ENCODE measurements at regions not wholly inside any gene's neighbourhood (a gene's known extent, or its start where the extent isn't known, plus 50 kb on each side); places are given as distances from the start of the nearest gene placed in this dataset.

DNA sequence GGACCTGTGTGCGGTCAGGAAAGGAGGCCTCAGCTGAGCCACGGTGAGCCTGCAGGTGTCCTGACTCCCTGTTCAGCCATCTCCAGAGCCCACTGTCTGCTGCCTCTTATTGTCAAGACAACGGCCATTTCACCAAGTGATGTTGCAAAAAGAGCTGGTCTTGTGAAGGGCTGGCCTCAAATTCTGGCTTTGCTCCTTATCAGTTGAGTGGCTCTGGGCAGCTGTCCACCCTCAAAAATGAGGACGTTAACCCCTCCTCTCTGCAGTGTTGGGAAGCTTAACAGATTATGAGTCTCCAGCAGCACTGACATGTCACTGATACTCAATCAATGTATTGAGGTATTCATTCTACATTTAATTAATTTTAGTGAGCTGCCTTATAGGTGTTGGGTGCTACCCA is 171.1 kb upstream of the TOX3 start:
- DNase-seq (ENCODE audit: low spot score in 2 of 2): no peak
- no peak for TF ChIP-seq POLR2A (IDR thresholded peaks at IDR 0.05)
- no peak for TF ChIP-seq EP300 (IDR thresholded peaks at IDR 0.05)
- TF ChIP-seq, protein P1, sequence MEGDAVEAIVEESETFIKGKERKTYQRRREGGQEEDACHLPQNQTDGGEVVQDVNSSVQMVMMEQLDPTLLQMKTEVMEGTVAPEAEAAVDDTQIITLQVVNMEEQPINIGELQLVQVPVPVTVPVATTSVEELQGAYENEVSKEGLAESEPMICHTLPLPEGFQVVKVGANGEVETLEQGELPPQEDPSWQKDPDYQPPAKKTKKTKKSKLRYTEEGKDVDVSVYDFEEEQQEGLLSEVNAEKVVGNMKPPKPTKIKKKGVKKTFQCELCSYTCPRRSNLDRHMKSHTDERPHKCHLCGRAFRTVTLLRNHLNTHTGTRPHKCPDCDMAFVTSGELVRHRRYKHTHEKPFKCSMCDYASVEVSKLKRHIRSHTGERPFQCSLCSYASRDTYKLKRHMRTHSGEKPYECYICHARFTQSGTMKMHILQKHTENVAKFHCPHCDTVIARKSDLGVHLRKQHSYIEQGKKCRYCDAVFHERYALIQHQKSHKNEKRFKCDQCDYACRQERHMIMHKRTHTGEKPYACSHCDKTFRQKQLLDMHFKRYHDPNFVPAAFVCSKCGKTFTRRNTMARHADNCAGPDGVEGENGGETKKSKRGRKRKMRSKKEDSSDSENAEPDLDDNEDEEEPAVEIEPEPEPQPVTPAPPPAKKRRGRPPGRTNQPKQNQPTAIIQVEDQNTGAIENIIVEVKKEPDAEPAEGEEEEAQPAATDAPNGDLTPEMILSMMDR (IDR thresholded peaks at IDR 0.05): no peak
- Histone ChIP-seq H3K27me3 (no peaks in the 10 kb centered on the region), H3K9me3 (no peaks in the 10 kb centered on the region), H3K36me3 (no peaks in the 10 kb centered on the region), H3K4me3 (no peak overlapping the region), H3K4me1 (no peaks in the 10 kb centered on the region), H3K27ac (no peak overlapping the region)
- WGBS, 2 donors: 79 to 89% methylated on average over 4 of the region's 4 CpGs

DNA sequence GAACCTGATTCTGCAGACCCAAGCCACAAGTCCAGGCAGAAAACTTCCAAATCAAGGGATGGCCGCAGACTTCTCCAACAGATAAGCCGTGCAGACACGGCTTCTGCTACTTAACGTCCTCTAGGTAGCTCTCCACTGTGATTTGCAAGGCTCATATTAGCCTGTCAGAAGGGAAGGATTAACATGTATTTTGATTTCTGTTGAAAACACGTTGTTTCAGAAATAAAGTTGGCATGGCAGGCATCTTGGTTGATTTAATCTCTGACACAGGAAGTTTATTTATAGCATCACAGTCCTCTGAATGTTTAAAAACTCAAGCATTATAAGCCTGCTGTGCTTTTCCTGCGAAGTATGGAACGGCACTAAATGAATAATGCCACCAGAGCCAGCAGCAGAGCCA is 166.8 kb upstream of the TOX3 start:
- TF ChIP-seq, protein P1 (IDR thresholded peaks at IDR 0.05): no peak
- TF ChIP-seq EP300 (IDR thresholded peaks at IDR 0.05) (no peak), POLR2A (IDR thresholded peaks at IDR 0.05) (no peak)
- Histone ChIP-seq H3K4me1 (no peaks in the 10 kb centered on the region), H3K4me3 (no peak overlapping the region), H3K36me3 (no peaks in the 10 kb centered on the region), H3K27me3 (no peaks in the 10 kb centered on the region), H3K27ac (no peak overlapping the region), H3K9me3 (no peaks in the 10 kb centered on the region)
- no peak for DNase-seq (ENCODE audit: low spot score in 2 of 2)
- WGBS, 2 donors: 52 to 54% methylated on average over 7 of the region's 7 CpGs

DNA sequence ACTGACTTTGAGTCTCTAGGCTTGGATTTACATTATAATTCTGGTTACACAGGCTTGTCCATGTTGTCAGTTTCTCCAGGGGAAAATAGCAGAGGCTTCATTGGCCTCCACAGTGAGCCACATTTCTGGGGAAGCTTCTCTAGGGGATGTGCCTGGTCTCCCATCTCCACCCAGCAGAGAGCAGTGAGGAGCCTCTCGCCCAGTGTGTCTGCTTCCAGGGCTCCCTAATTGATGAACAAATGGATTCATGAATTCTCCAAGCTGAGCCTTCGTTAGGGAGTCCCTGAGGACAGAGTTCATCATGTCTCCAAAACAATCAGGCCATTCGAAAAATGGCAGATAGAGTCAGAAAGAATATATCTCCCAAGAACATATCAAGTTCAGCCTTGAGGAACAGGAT is 162.4 kb upstream of the TOX3 start:
- Histone ChIP-seq H3K4me3 (no peak overlapping the region), H3K27me3 (no peaks in the 10 kb centered on the region), H3K4me1 (no peaks in the 10 kb centered on the region), H3K27ac (no peak overlapping the region), H3K9me3 (no peaks in the 10 kb centered on the region), H3K36me3 (no peaks in the 10 kb centered on the region)
- no peak for TF ChIP-seq EP300 (IDR thresholded peaks at IDR 0.05)
- TF ChIP-seq POLR2A (IDR thresholded peaks at IDR 0.05): no peak
- TF ChIP-seq, protein P1 (IDR thresholded peaks at IDR 0.05): no peak
- DNase-seq (ENCODE audit: low spot score in 2 of 2): no peak
- 45 to 49% methylated on average over 3 of the region's 3 CpGs for WGBS, 2 donors

DNA sequence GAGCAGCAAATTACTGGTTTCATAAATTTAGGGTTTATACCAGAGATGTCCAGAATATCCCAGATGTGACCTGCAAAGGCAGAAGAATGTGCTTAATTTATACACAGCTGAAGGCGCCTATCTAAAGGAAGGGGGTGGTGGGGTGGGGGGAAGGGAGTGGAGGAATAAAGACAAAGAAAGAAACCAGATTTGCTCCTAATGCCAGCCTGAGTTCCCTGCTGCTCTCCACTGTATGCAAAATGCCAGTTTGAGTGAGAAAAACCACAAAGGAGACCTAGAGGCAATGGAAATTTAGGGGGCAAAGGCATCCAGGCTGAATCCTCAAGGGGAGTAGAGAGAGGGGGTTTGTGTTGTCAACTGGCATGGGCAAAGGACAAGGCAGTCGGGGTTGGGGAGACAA is 161.5 kb upstream of the TOX3 start:
- TF ChIP-seq, protein P1 (IDR thresholded peaks at IDR 0.05): no peak
- TF ChIP-seq EP300 (IDR thresholded peaks at IDR 0.05) (no peak), POLR2A (IDR thresholded peaks at IDR 0.05) (no peak)
- H3K27ac ChIP-seq: no peak overlapping the region
- H3K4me1 ChIP-seq: no peaks in the 10 kb centered on the region
- H3K4me3 ChIP-seq: no peak overlapping the region
- H3K36me3 ChIP-seq: no peaks in the 10 kb centered on the region
- WGBS, 2 donors: 55 to 62% methylated on average over 2 of the region's 2 CpGs
- H3K27me3 ChIP-seq: no peaks in the 10 kb centered on the region
- no peak for DNase-seq (ENCODE audit: low spot score in 2 of 2)
- no peaks in the 10 kb centered on the region for H3K9me3 ChIP-seq

DNA sequence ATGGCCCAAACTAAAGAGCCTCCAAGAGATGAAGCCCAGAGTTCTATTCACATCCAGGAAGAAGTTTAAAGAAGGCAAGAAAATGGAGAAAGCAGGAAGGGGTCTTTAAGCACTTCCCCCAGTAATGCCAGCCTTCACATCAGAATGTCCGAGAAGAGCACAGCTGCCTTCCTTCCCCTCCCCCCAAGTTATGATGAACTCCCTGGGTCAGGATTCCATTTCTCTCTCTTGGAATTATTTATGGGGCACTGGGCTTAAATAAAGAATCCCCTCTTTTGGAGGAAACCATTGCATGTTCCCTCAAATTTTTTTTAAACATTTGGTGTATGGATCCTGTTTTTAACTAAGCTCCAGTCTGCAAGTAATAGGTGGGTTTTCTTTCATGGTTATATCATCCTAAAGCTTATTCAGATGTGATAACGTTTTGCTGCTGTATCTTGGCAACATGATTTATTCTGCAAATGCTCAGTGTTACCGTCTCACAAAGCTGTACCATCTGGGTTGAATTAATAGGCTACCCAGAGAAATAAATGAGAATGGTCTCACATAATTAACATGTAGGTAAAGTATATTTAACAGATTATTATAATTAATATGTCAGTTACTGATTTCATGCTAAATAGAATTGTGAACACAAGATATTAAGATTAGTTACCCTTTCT is 160.9 kb upstream of the TOX3 start:
- Histone ChIP-seq H3K27ac (no peak overlapping the region), H3K27me3 (no peaks in the 10 kb centered on the region), H3K9me3 (no peaks in the 10 kb centered on the region), H3K4me1 (no peaks in the 10 kb centered on the region), H3K36me3 (no peaks in the 10 kb centered on the region), H3K4me3 (no peak overlapping the region)
- TF ChIP-seq EP300 (IDR thresholded peaks at IDR 0.05) (no peak), POLR2A (IDR thresholded peaks at IDR 0.05) (no peak)
- TF ChIP-seq, protein P1 (IDR thresholded peaks at IDR 0.05): no peak
- no peak for DNase-seq (ENCODE audit: low spot score in 2 of 2)
- WGBS, 2 donors: 27 to 33% methylated on average over 3 of the region's 3 CpGs

All from tibial nerve (tissue), 4 donors.